IMR-90 (cell line): ENCODE measurements at regions not wholly inside any gene's neighbourhood (a gene's known extent, or its start where the extent isn't known, plus 50 kb on each side); places are given as distances from the start of the nearest gene placed in this dataset.

Experiments used
- ATAC-seq: fragments of 200-7000 bp; cut with Tn5 transposase; 2 replicates; pipeline ENCODE4 v1.9.1; 2020; ENCODE audit warnings: low read depth, mild to moderate bottlenecking, moderate library complexity
- BruUV-seq: library from RNA; stranded (reverse); fragments of 400-500 nt; replicated peaks from 2 replicates; lab custom pipeline; 2021; lab: Mats Ljungman, UMichigan
- CTCF ChIA-PET: fragments of 300-600 bp; formaldehyde crosslinking; extraction: SDS; loops from one replicate; lab custom pipeline; 2021; ENCODE audit warnings: antibody characterized with exemption; lab: Yijun Ruan, JAX
- POLR2A ChIA-PET: fragments of 300-600 bp; sonication (Branson Sonifier 250); formaldehyde crosslinking; loops from one replicate; lab custom pipeline; 2022; ENCODE audit warnings: antibody characterized with exemption; ENCODE audit not compliant: unreplicated experiment; lab: Charles Lee
- DNase-seq: peaks from one replicate; pipeline ENCODE4 v3.0.0; 2013
- H2AFZ ChIP-seq: replicated peaks from 2 replicates; pipeline ENCODE3; 2013; ENCODE audit warnings: low read length, mild to moderate bottlenecking; ENCODE audit not compliant: poor library complexity
- H2AK5ac ChIP-seq: 2 replicates; pipeline ENCODE4 v1.6.1; 2013; ENCODE audit warnings: low read depth, low read length, inconsistent platforms
- H2AK9ac ChIP-seq: replicated peaks from 2 replicates; pipeline ENCODE3; 2013; ENCODE audit warnings: mild to moderate bottlenecking, low read depth, low read length, moderate library complexity; ENCODE audit not compliant: poor library complexity
- H2BK120ac ChIP-seq: 2 replicates; pipeline ENCODE4 v1.6.1; 2013; ENCODE audit warnings: low read depth, low read length, inconsistent platforms
- H2BK15ac ChIP-seq: 3 replicates; pipeline ENCODE4 v1.6.1; 2013; ENCODE audit warnings: low read depth, low read length, inconsistent platforms
- H2BK20ac ChIP-seq: 2 replicates; pipeline ENCODE4 v1.6.1; 2013; ENCODE audit warnings: low read depth, mild to moderate bottlenecking, inconsistent platforms, low read length, moderate library complexity
- H2BK5ac ChIP-seq: 2 replicates; pipeline ENCODE4 v1.6.1; 2013; ENCODE audit warnings: mild to moderate bottlenecking, low read depth, low read length, inconsistent platforms; ENCODE audit not compliant: poor library complexity, severe bottlenecking
- H3K14ac ChIP-seq: replicated peaks from 2 replicates; pipeline ENCODE4 v1.6.1; 2013; ENCODE audit warnings: low read depth, low read length, inconsistent platforms
- H3K18ac ChIP-seq: 2 replicates; pipeline ENCODE4 v1.6.1; 2013; ENCODE audit warnings: low read depth, low read length, control low read depth
- H3K23ac ChIP-seq: 2 replicates; pipeline ENCODE4 v1.6.1; 2013; ENCODE audit warnings: low read depth, low read length, inconsistent platforms
- H3K27ac ChIP-seq: 2 replicates; pipeline ENCODE4 v1.5.1; 2013; ENCODE audit warnings: mild to moderate bottlenecking, control low read depth, low read length; ENCODE audit not compliant: insufficient read depth
- H3K27me3 ChIP-seq: 2 replicates; pipeline ENCODE4 v1.6.1; 2013; ENCODE audit warnings: low read length; ENCODE audit not compliant: control insufficient read depth, insufficient read depth
- H3K36me3 ChIP-seq: 2 replicates; pipeline ENCODE4 v1.6.1; 2013; ENCODE audit warnings: low read length, mixed read lengths; ENCODE audit not compliant: control insufficient read depth, insufficient read depth
- H3K4ac ChIP-seq: 2 replicates; pipeline ENCODE4 v1.6.1; 2013; ENCODE audit warnings: low read depth, low read length, inconsistent platforms
- H3K4me1 ChIP-seq: 2 replicates; pipeline ENCODE4 v1.6.1; 2013; ENCODE audit warnings: low read length, mixed read lengths; ENCODE audit not compliant: control insufficient read depth, insufficient read depth
- H3K4me2 ChIP-seq: 2 replicates; pipeline ENCODE4 v1.6.1; 2013; ENCODE audit warnings: low read depth, mild to moderate bottlenecking, control low read depth, low read length, moderate library complexity
- H3K4me3 ChIP-seq: 2 replicates; pipeline ENCODE4 v1.5.1; 2013; ENCODE audit warnings: low read depth, mild to moderate bottlenecking, control low read depth, low read length, moderate library complexity; ENCODE audit not compliant: insufficient read depth
- H3K56ac ChIP-seq: 2 replicates; pipeline ENCODE4 v1.6.1; 2013; ENCODE audit warnings: low read length, inconsistent platforms; ENCODE audit not compliant: insufficient read depth; ENCODE audit errors: extremely low read depth
- H3K79me1 ChIP-seq, 2 experiments: 2 replicates each; pipeline ENCODE4 v1.6.1; 2013; ENCODE audit warnings: low read length in 2 of 2, inconsistent platforms in 1 of 2, low read depth in 1 of 2
- H3K9ac ChIP-seq: 2 replicates; pipeline ENCODE4 v1.6.1; 2013; ENCODE audit warnings: low read depth, low read length, control low read depth
- H3K9me1 ChIP-seq: 2 replicates; pipeline ENCODE4 v1.6.1; 2013; ENCODE audit warnings: low read length, inconsistent platforms; ENCODE audit not compliant: insufficient read depth
- H3K9me3 ChIP-seq: 2 replicates; pipeline ENCODE4 v1.6.1; 2013; ENCODE audit warnings: low read length; ENCODE audit not compliant: control insufficient read depth, insufficient read depth
- H4K20me1 ChIP-seq: 2 replicates; pipeline ENCODE4 v1.6.1; 2013; ENCODE audit warnings: low read length, inconsistent platforms; ENCODE audit not compliant: insufficient read depth
- H4K5ac ChIP-seq: 2 replicates; pipeline ENCODE4 v1.6.1; 2013; ENCODE audit warnings: mild to moderate bottlenecking, low read depth, low read length, control low read depth
- H4K8ac ChIP-seq, 2 experiments: 2 replicates each; pipeline ENCODE4 v1.6.1; 2013; ENCODE audit warnings: low read depth in 2 of 2, low read length in 2 of 2, control low read depth in 1 of 2, inconsistent platforms in 1 of 2
- H4K91ac ChIP-seq: 2 replicates; pipeline ENCODE4 v1.6.1; 2013; ENCODE audit warnings: low read depth, low read length, inconsistent platforms; ENCODE audit not compliant: insufficient read depth
- BHLHE40 ChIP-seq: fragments of 150-350 bp; IDR thresholded peaks from 2 replicates; pipeline ENCODE4 v1.6.1; 2016; ENCODE audit warnings: mild to moderate bottlenecking, low read depth, low read length
- CHD1 ChIP-seq: IDR thresholded peaks from 2 replicates; pipeline ENCODE4 v1.6.1; 2012; ENCODE audit warnings: low read depth, low read length, improper control_type of control experiment
- ELK1 ChIP-seq: fragments of 150-350 bp; IDR thresholded peaks from 2 replicates; pipeline ENCODE4 v1.6.1; 2016; ENCODE audit warnings: low read depth, mild to moderate bottlenecking, low read length, moderate library complexity, borderline replicate concordance
- FOS ChIP-seq: fragments of 150-350 bp; IDR thresholded peaks from 2 replicates; pipeline ENCODE4 v1.6.1; 2016; ENCODE audit warnings: low read depth, low read length
- MXI1 ChIP-seq: IDR thresholded peaks from 2 replicates; pipeline ENCODE4 v1.6.1; 2012; ENCODE audit warnings: low read depth, mild to moderate bottlenecking, low read length, moderate library complexity, borderline replicate concordance
- NFE2L2 ChIP-seq: fragments of 150-350 bp; IDR thresholded peaks from 2 replicates; pipeline ENCODE4 v1.6.1; 2016; ENCODE audit warnings: low read depth, mild to moderate bottlenecking, low read length
- POLR2A ChIP-seq: IDR thresholded peaks from 2 replicates; pipeline ENCODE4 v1.6.1; 2012; ENCODE audit warnings: mild to moderate bottlenecking, low read depth, low read length
- RCOR1 ChIP-seq: IDR thresholded peaks from 2 replicates; pipeline ENCODE4 v1.6.1; 2012; ENCODE audit warnings: mild to moderate bottlenecking, low read length, improper control_type of control experiment; ENCODE audit not compliant: insufficient replicate concordance
- RFX5 ChIP-seq: IDR thresholded peaks from 2 replicates; pipeline ENCODE4 v1.8.0; 2012; ENCODE audit warnings: low read depth, mild to moderate bottlenecking, low read length, moderate library complexity
- SMC3 ChIP-seq: fragments of 150-350 bp; IDR thresholded peaks from 2 replicates; pipeline ENCODE4 v1.6.1; 2016; ENCODE audit warnings: low read depth, mild to moderate bottlenecking, antibody characterized with exemption, low read length, moderate library complexity
- USF2 ChIP-seq: fragments of 150-350 bp; IDR thresholded peaks from 2 replicates; pipeline ENCODE4 v1.6.1; 2017; ENCODE audit warnings: mild to moderate bottlenecking, antibody characterized with exemption, low read length, low read depth
- WGBS, 2 experiments: methylation state at CpG; one replicate each; pipeline versions ENCODE4 v1.1.5 to v1.1.7; 2013; ENCODE audit warnings: missing lambda C conversion rate in 2 of 2; ENCODE audit not compliant: insufficient read length in 1 of 2; ENCODE audit errors: extremely low coverage in 2 of 2; 5-methylcytosine and 5-hydroxymethylcytosine counted together
- dilution Hi-C: fragments of 300-500 bp; cut with HindIII; formaldehyde crosslinking; loops from one replicate; pipeline ENCODE4 v1.14.3; 2018; ENCODE audit warnings: low sequenced_read_pairs; ENCODE audit not compliant: unreplicated experiment
- in situ Hi-C: fragments of 300-500 bp; cut with MboI; formaldehyde crosslinking; loops from 3 replicates; pipeline ENCODE4 v1.14.3; 2019; ENCODE audit warnings: low sequenced_read_pairs, inconsistent platforms, mixed read lengths
- intact Hi-C: fragments of 100-400 bp; cut with micrococcal nuclease; formaldehyde crosslinking; loops from 2 replicates; pipeline ENCODE4 v1.10.0; 2022

GRCh38 chr3:80338366-80338765 lies 570.6 kb upstream of the ROBO1 start:
- CTCF ChIA-PET = no interaction called here
- no peak overlapping the region for H2AFZ ChIP-seq
- H4K5ac ChIP-seq = no peak overlapping the region
- in situ Hi-C loops (no loop called here), intact Hi-C loops (no loop called here), dilution Hi-C loops (no loop called here)
- H3K27me3 ChIP-seq = no peaks in the 10 kb centered on the region
- H3K14ac ChIP-seq = no peak overlapping the region
- TF ChIP-seq RFX5 (no peak), CHD1 (no peak), SMC3 (no peak), RCOR1 (no peak), POLR2A (no peak), ELK1 (no peak), FOS (no peak), NFE2L2 (no peak), USF2 (no peak), MXI1 (no peak), BHLHE40 (no peak)
- no peak overlapping the region for H3K4me3 ChIP-seq
- no peak overlapping the region for H2BK20ac ChIP-seq
- H3K36me3 ChIP-seq = no peaks in the 10 kb centered on the region
- H3K4ac ChIP-seq = no peak overlapping the region
- H3K9me3 ChIP-seq = peaks cover 7% of the 10 kb centered on the region
- H3K56ac ChIP-seq = no peak overlapping the region
- H2BK5ac ChIP-seq = no peak overlapping the region
- no peak overlapping the region for H3K4me2 ChIP-seq
- no peaks in the 10 kb centered on the region for H3K79me1 ChIP-seq
- POLR2A ChIA-PET = no interaction called here
- ATAC-seq (no peak), DNase-seq (no peak)
- no peaks in the 10 kb centered on the region for H3K9me1 ChIP-seq
- H4K20me1 ChIP-seq = no peaks in the 10 kb centered on the region
- no peak overlapping the region for H2BK15ac ChIP-seq
- H2AK5ac ChIP-seq = no peak overlapping the region
- no peak overlapping the region for H2AK9ac ChIP-seq
- H3K18ac ChIP-seq = no peak overlapping the region
- H4K91ac ChIP-seq = no peak overlapping the region
- no peaks in the 10 kb centered on the region for H3K4me1 ChIP-seq
- H2BK120ac ChIP-seq = no peak overlapping the region
- H3K9ac ChIP-seq = no peak overlapping the region
- H3K27ac ChIP-seq = no peak overlapping the region
- no TSS peak for BruUV-seq
- no peak overlapping the region for H3K23ac ChIP-seq
- WGBS, 2 experiments = 71% methylated on average over 2 of the region's 4 CpGs; no CpG with 5 or more reads in 1 of the 2 experiments
- H4K8ac ChIP-seq = no peak overlapping the region
